HCT116 (cell line): ENCODE measurements at regions not wholly inside any gene's neighbourhood (a gene's known extent, or its start where the extent isn't known, plus 50 kb on each side); places are given as distances from the start of the nearest gene placed in this dataset.

Source experiments
- ATAC-seq: fragments of 200-7000 bp; cut with Tn5 transposase; 2 replicates; pipeline ENCODE4 v1.9.1; 2020; ENCODE audit warnings: mild to moderate bottlenecking, moderate library complexity
- BruUV-seq: library from RNA; stranded (reverse); fragments of 400-500 nt; replicated peaks from 2 replicates; lab custom pipeline; 2021; lab: Mats Ljungman, UMichigan
- CTCF ChIA-PET: fragments of 300-600 bp; sonication (Branson Sonifier 250); formaldehyde crosslinking; loops from one replicate; lab custom pipeline; 2021; ENCODE audit warnings: antibody characterized with exemption; lab: Charles Lee
- POLR2A ChIA-PET: fragments of 300-600, 350-600 bp; sonication (Branson Sonifier 250); formaldehyde crosslinking; loops from one replicate; lab custom pipeline; 2021; ENCODE audit warnings: antibody characterized with exemption; lab: Charles Lee
- RAD21 ChIA-PET, 2 experiments: fragments of 300-600 bp; sonication (Branson Sonifier 250); formaldehyde crosslinking; loops; one replicate each; lab custom pipeline; 2023; ENCODE audit warnings: low total read pairs in 2 of 2; ENCODE audit not compliant: uncharacterized antibody in 2 of 2, unreplicated experiment in 2 of 2, low non-redundant PET in 1 of 2; lab: Charles Lee
- DNase-seq: peaks from one replicate; pipeline ENCODE4 v3.0.0-alpha.2; 2010; ENCODE audit warnings: low read depth, low spot score
- H2AFZ ChIP-seq: fragments of 200-600 bp; shearing (Covaris generic), sonication (generic); 2 replicates; pipeline ENCODE4 v1.6.1; 2017; ENCODE audit warnings: low read depth, mixed run types, mixed read lengths, antibody characterized with exemption, low read length; ENCODE audit not compliant: poor library complexity, severe bottlenecking
- H3K27ac ChIP-seq: 2 replicates; pipeline ENCODE4 v1.5.1; 2012; ENCODE audit warnings: low read depth, low read length
- H3K27me3 ChIP-seq: fragments of 200-600 bp; sonication (generic); 2 replicates; pipeline ENCODE4 v1.6.1; 2016; ENCODE audit warnings: mixed run types, low read length, mixed read lengths; ENCODE audit not compliant: insufficient read depth
- H3K36me3 ChIP-seq, 2 experiments: fragments of 200-500 bp in 1 of 2; fragments of 200-600 bp in 1 of 2; sonication (Bioruptor generic) in 1 of 2; sonication (generic) in 1 of 2; 2 replicates each; pipeline versions ENCODE4 v1.5.1 to v1.6.1; 2014 to 2016; ENCODE audit warnings: low read length in 2 of 2, inconsistent platforms in 1 of 2, mixed read lengths in 1 of 2, mixed run types in 1 of 2; ENCODE audit not compliant: insufficient read depth in 2 of 2, control insufficient read depth in 1 of 2
- H3K4me1 ChIP-seq, 2 experiments: fragments of 200-600 bp in 1 of 2; sonication (generic) in 1 of 2; 2 replicates each; pipeline versions ENCODE4 v1.5.1 to v1.6.1; 2012 to 2017; ENCODE audit warnings: low read length in 2 of 2, inconsistent platforms in 1 of 2, mild to moderate bottlenecking in 1 of 2, mixed read lengths in 1 of 2, mixed run types in 1 of 2, moderate library complexity in 1 of 2; ENCODE audit not compliant: insufficient read depth in 2 of 2, control insufficient read depth in 1 of 2
- H3K4me2 ChIP-seq: fragments of 200-600 bp; sonication (generic); 2 replicates; pipeline ENCODE4 v1.6.1; 2017; ENCODE audit warnings: mixed run types, low read length, mixed read lengths
- H3K4me3 ChIP-seq, 2 experiments: fragments of 200-600 bp in 1 of 2; sonication (generic) in 1 of 2; replicated peaks in 1 of 2; 2 replicates each; pipeline ENCODE4 v1.5.1; 2011 to 2016; ENCODE audit warnings: low read length in 2 of 2, control low read depth in 1 of 2, low read depth in 1 of 2, mild to moderate bottlenecking in 1 of 2, mixed read lengths in 1 of 2, mixed run types in 1 of 2
- H3K79me2 ChIP-seq: fragments of 200-600 bp; sonication (generic); 2 replicates; pipeline ENCODE4 v1.6.1; 2017; ENCODE audit warnings: mild to moderate bottlenecking, mixed run types, low read length, moderate library complexity, mixed read lengths; ENCODE audit not compliant: insufficient read depth
- H3K9ac ChIP-seq: fragments of 200-600 bp; sonication (generic); 2 replicates; pipeline ENCODE4 v1.6.1; 2016; ENCODE audit warnings: low read length, mixed read lengths
- H3K9me2 ChIP-seq: fragments of 200-600 bp; sonication (generic), shearing (Covaris generic); 2 replicates; pipeline ENCODE4 v1.6.1; 2017; ENCODE audit warnings: mixed run types, mild to moderate bottlenecking, moderate library complexity; ENCODE audit not compliant: insufficient read depth
- H3K9me3 ChIP-seq, 2 experiments: fragments of 200-500 bp in 1 of 2; fragments of 200-600 bp in 1 of 2; sonication (Bioruptor generic) in 1 of 2; sonication (generic) in 1 of 2; 2 replicates each; pipeline ENCODE4 v1.6.1; 2014 to 2017; ENCODE audit warnings: low read length in 2 of 2, mixed read lengths in 2 of 2, inconsistent platforms in 1 of 2, low read depth in 1 of 2, mild to moderate bottlenecking in 1 of 2, mixed run types in 1 of 2, moderate library complexity in 1 of 2; ENCODE audit not compliant: control insufficient read depth in 1 of 2, insufficient read depth in 1 of 2
- H4K20me1 ChIP-seq: fragments of 200-600 bp; sonication (generic), shearing (Covaris generic); 2 replicates; pipeline ENCODE4 v1.6.1; 2017; ENCODE audit warnings: mixed run types, mild to moderate bottlenecking, moderate library complexity; ENCODE audit not compliant: insufficient read depth
- CBX3 ChIP-seq: IDR thresholded peaks from 2 replicates; pipeline ENCODE4 v1.6.1; 2012; ENCODE audit warnings: low read depth
- ELF1 ChIP-seq: IDR thresholded peaks from 2 replicates; pipeline ENCODE4 v1.6.1; 2012; ENCODE audit warnings: low read depth, borderline replicate concordance
- EZH2phosphoT487 ChIP-seq: fragments of 200-600 bp; IDR thresholded peaks from 2 replicates; pipeline ENCODE4 v1.6.1; 2018; ENCODE audit warnings: antibody characterized with exemption, borderline replicate concordance
- FOSL1 ChIP-seq: IDR thresholded peaks from 2 replicates; pipeline ENCODE4 v1.6.1; 2012; ENCODE audit warnings: low read depth
- JUND ChIP-seq: IDR thresholded peaks from 2 replicates; pipeline ENCODE4 v1.6.1; 2012
- POLR2A ChIP-seq: IDR thresholded peaks from 2 replicates; pipeline ENCODE4 v1.7.0; 2011; ENCODE audit warnings: borderline replicate concordance; ENCODE audit not compliant: insufficient read depth, insufficient read length; ENCODE audit errors: extremely low read depth
- POLR2AphosphoS5 ChIP-seq: IDR thresholded peaks from 2 replicates; pipeline ENCODE4 v1.6.1; 2011; ENCODE audit warnings: mild to moderate bottlenecking, low read depth, low read length, moderate library complexity
- RAD21 ChIP-seq: IDR thresholded peaks from 2 replicates; pipeline ENCODE4 v1.6.1; 2012; ENCODE audit warnings: low read depth, mild to moderate bottlenecking
- SP1 ChIP-seq: IDR thresholded peaks from 2 replicates; pipeline ENCODE4 v1.6.1; 2012; ENCODE audit warnings: low read depth
- SRF ChIP-seq: IDR thresholded peaks from 2 replicates; pipeline ENCODE4 v1.6.1; 2012; ENCODE audit warnings: low read depth
- TCF7L2 ChIP-seq: IDR thresholded peaks from 2 replicates; pipeline ENCODE4 v1.7.0; 2011; ENCODE audit warnings: borderline replicate concordance, inconsistent platforms; ENCODE audit not compliant: insufficient read depth, insufficient read length; ENCODE audit errors: extremely low read depth
- intact Hi-C: fragments of 100-400 bp; cut with micrococcal nuclease; formaldehyde crosslinking; loops from 2 replicates; pipeline ENCODE4 v1.10.0; 2022
- TF ChIP-seq, protein P1 (sequence below), 3 experiments: fragments of 200-600 bp in 1 of 3; sonication (generic) in 1 of 3; IDR thresholded peaks in 2 of 3; conservative IDR thresholded peaks in 1 of 3; 2 replicates each; pipeline ENCODE4 v1.5.1; 2012 to 2017; ENCODE audit warnings: low read depth in 2 of 3, low read length in 2 of 3, antibody characterized with exemption in 1 of 3, borderline replicate concordance in 1 of 3, control low read depth in 1 of 3, mild to moderate bottlenecking in 1 of 3, mixed read lengths in 1 of 3, mixed run types in 1 of 3, moderate library complexity in 1 of 3; ENCODE audit not compliant: insufficient read depth in 1 of 3
- TF ChIP-seq, protein P2 (sequence below): IDR thresholded peaks from 2 replicates; pipeline ENCODE4 v1.6.1; 2012
- TF ChIP-seq, protein P3 (sequence below): IDR thresholded peaks from 2 replicates; pipeline ENCODE4 v1.6.1; 2012
- TF ChIP-seq, protein P4 (sequence below): IDR thresholded peaks from 2 replicates; pipeline ENCODE4 v1.6.1; 2011; ENCODE audit warnings: mild to moderate bottlenecking, low read length, moderate library complexity; ENCODE audit not compliant: insufficient replicate concordance; ENCODE audit errors: extremely low read depth

DNA sequence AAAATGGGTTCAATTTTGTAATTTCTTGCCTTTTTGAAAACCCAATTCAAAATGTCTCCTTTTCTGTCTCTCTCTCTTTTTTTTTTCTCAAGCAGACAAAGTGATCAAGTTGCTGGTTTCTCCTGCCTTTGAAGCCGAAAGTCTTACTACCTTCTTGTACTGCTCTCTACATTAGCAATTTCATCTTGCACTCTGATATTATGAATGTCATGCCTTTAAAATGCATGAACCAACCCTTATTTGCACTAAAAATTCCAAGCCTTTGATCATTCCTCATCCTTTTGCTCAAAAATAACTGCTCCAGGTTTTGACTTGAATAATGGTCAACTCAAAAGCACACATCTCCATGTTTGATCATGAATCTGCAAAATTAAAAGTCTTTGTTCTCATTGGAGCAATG lies 125.2 kb downstream of the CETN3 start:
- Histone ChIP-seq H4K20me1 (no peaks in the 10 kb centered on the region), H3K4me3 (no peak overlapping the region), H3K36me3 (no peaks in the 10 kb centered on the region), H3K9ac (no peak overlapping the region), H3K27ac (no peak overlapping the region), H3K9me2 (no peaks in the 10 kb centered on the region), H3K79me2 (no peaks in the 10 kb centered on the region), H3K4me1 (no peaks in the 10 kb centered on the region), H3K27me3 (no peaks in the 10 kb centered on the region), H2AFZ (no peak overlapping the region), H3K9me3 (no peaks in the 10 kb centered on the region), H3K4me2 (no peak overlapping the region)
- DNase-seq: no peak
- intact Hi-C loops: no loop called here
- ATAC-seq: no peak
- no TSS peak for BruUV-seq
- RAD21 ChIA-PET: no interaction called here
- CTCF ChIA-PET: no interaction called here
- TF ChIP-seq, protein P1, sequence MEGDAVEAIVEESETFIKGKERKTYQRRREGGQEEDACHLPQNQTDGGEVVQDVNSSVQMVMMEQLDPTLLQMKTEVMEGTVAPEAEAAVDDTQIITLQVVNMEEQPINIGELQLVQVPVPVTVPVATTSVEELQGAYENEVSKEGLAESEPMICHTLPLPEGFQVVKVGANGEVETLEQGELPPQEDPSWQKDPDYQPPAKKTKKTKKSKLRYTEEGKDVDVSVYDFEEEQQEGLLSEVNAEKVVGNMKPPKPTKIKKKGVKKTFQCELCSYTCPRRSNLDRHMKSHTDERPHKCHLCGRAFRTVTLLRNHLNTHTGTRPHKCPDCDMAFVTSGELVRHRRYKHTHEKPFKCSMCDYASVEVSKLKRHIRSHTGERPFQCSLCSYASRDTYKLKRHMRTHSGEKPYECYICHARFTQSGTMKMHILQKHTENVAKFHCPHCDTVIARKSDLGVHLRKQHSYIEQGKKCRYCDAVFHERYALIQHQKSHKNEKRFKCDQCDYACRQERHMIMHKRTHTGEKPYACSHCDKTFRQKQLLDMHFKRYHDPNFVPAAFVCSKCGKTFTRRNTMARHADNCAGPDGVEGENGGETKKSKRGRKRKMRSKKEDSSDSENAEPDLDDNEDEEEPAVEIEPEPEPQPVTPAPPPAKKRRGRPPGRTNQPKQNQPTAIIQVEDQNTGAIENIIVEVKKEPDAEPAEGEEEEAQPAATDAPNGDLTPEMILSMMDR (IDR thresholded peaks at IDR 0.05 in 2 of 3, conservative IDR thresholded peaks at IDR 0.05 in 1 of 3; ENCODE audit: borderline replicate concordance in 1 of 3, insufficient read depth in 1 of 3, low read depth in 2 of 3, low read length in 2 of 3): no peak
- TF ChIP-seq, protein P2, sequence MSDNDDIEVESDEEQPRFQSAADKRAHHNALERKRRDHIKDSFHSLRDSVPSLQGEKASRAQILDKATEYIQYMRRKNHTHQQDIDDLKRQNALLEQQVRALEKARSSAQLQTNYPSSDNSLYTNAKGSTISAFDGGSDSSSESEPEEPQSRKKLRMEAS: no peak
- TF ChIP-seq RAD21 (no peak), EZH2phosphoT487 (no peak), CBX3 (no peak), JUND (no peak), SP1 (no peak), SRF (no peak), POLR2AphosphoS5 (no peak), POLR2A (no peak), ELF1 (no peak), TCF7L2 (no peak), FOSL1 (no peak)
- TF ChIP-seq, protein P3, sequence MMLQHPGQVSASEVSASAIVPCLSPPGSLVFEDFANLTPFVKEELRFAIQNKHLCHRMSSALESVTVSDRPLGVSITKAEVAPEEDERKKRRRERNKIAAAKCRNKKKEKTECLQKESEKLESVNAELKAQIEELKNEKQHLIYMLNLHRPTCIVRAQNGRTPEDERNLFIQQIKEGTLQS: no peak
- TF ChIP-seq, protein P4, sequence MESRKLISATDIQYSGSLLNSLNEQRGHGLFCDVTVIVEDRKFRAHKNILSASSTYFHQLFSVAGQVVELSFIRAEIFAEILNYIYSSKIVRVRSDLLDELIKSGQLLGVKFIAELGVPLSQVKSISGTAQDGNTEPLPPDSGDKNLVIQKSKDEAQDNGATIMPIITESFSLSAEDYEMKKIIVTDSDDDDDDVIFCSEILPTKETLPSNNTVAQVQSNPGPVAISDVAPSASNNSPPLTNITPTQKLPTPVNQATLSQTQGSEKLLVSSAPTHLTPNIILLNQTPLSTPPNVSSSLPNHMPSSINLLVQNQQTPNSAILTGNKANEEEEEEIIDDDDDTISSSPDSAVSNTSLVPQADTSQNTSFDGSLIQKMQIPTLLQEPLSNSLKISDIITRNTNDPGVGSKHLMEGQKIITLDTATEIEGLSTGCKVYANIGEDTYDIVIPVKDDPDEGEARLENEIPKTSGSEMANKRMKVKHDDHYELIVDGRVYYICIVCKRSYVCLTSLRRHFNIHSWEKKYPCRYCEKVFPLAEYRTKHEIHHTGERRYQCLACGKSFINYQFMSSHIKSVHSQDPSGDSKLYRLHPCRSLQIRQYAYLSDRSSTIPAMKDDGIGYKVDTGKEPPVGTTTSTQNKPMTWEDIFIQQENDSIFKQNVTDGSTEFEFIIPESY: no peak
- POLR2A ChIA-PET: no interaction called here
